ENCODE measurements at regions not wholly inside any gene's neighbourhood (a gene's known extent, or its start where the extent isn't known, plus 50 kb on each side); places are given as distances from the start of the nearest gene placed in this dataset.

DNA sequence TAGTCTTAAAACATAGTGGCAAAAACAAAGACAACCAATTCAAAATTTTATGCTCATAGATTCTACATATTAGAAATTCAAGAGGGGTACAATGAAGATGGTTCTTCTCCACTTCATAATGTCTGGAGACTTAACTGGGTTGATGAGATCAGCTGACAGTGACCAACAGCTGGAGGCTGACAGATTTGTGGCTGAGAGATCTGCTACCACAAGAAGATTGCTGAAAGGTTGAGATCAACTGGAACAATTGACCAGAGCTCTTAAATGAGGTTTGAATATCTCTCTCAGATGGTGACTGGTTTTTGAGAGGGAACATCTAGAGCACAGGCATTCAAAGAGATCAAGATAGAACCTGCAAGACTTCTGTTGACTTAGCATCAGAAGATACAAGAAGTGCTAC, 254.1 kb upstream of the ARPP21 start:
- Mint-ChIP-seq H3K27me3 (no peaks in the 10 kb centered on the region), H3K27ac (no peak overlapping the region), H3K9me3 (peaks cover 6% of the 10 kb centered on the region), H3K4me3 (no peak overlapping the region), H3K4me1 (no peaks in the 10 kb centered on the region), H3K36me3 (no peaks in the 10 kb centered on the region)
- CTCF ChIA-PET: no interaction called here
- DNase-seq: no peak

DNA sequence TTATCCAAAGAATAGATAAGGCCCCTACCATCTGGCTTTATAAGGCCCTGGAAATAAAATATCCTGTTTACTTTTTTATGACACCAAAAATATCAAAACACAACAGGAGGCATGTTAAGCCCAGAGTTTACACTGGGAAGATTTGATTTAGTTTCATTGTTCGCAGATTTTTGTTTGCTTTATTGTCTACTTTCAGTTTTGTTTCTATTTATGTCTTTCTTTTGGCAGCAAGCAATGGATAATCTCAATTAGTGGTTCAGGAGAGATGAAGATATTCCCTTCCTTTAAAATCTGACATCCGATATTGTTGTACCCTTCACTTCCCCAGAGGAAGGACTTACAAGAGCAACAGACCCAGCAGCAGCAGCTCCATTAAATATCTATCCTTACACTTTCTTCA, 249.4 kb upstream of the ARPP21 start:
- Mint-ChIP-seq H3K36me3 (no peaks in the 10 kb centered on the region), H3K27ac (no peak overlapping the region), H3K9me3 (peaks cover 21% of the 10 kb centered on the region), H3K4me1 (no peaks in the 10 kb centered on the region), H3K4me3 (no peak overlapping the region), H3K27me3 (no peaks in the 10 kb centered on the region)
- no peak for DNase-seq
- CTCF ChIA-PET: no interaction called here

DNA sequence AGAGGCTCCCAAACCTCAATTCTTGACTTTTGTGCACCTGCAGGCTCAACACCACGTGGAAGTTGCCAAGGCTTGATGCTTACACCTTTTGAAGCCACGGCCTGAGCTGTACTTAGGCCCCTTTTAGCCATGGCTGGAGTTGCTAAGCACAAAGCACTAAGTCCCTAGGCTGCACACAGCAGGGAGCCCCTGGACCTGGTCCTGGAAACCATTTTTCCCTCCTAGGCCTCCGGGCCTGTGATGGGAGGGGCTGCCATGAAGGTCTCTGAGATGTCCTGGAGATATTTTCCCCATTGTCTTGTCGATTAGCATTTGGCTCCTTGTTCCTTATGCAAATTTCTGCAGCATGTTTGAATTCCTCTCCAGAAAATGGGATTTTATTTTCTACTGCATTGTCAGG, 247.1 kb upstream of the ARPP21 start:
- CTCF ChIA-PET: no interaction called here
- DNase-seq: no peak
- Mint-ChIP-seq H3K4me3 (no peak overlapping the region), H3K36me3 (no peaks in the 10 kb centered on the region), H3K27me3 (no peaks in the 10 kb centered on the region), H3K27ac (no peak overlapping the region), H3K9me3 (peaks cover 21% of the 10 kb centered on the region), H3K4me1 (no peaks in the 10 kb centered on the region)

DNA sequence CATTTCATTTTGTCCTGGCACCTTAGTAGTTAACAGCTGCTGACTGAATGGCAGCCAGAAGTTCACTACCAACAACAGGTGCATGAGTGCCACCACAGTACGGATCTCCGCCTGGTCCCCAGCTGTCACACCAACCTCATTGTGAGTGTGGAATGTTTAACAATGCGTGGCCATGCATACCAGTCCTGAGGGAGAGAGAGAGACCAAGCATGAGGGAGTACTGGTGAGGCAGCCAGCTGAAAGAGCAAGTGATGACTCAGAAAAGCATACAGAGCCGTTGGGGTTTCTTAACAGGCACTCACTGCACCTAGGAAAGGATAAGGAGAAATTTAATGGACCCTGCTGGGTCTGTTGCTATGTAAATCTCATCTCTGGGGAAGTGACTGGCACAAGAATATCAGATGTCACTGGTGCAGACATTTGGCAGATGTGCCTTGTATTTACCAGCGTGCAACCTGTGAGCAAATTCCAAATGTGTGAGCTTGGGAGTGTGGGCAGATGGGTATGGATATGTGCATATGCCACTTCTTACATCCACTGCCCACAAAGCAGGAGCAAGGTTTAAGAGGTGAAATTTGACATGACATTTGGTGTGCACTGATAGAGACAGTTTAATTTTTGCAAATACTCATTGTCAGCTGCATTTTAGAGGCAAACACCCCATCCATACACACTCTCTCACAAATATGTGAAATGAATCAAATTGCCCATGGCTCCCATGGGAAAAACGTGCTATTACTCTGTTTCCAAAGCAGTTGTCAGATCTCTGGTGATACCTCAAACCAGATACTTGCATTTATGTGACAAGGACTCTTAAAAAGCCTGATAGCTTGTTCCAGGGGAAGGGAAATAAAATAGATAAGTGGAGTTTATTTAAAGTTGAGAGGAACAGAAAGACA, 245.2 kb upstream of the ARPP21 start:
- H3K4me1 Mint-ChIP-seq: no peaks in the 10 kb centered on the region

DNA sequence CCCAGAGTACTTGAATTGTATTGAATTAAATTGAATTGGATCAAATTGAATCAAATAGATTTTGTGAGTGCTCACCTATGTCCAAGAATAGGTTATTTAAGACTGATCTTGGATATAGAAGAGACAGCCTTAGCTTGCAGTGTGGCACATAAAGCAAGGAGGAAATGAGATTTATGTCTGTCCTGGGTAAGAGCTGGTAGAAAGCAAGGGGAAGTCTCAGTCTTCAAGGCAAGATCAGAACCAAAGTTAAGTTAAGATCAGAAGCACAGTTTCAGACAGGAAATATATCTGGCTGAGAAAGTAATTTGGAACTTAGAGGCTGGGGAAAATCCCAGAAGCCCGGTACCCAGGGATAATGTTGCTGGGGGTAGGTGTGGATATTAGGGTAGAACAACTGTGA, 244.4 kb upstream of the ARPP21 start:
- H3K27me3 Mint-ChIP-seq: no peaks in the 10 kb centered on the region
- H3K36me3 Mint-ChIP-seq: no peaks in the 10 kb centered on the region
- no peak overlapping the region for H3K4me3 Mint-ChIP-seq
- CTCF ChIA-PET: no interaction called here
- no peak for DNase-seq
- peaks cover 20% of the 10 kb centered on the region for H3K9me3 Mint-ChIP-seq
- no peak overlapping the region for H3K27ac Mint-ChIP-seq
- H3K4me1 Mint-ChIP-seq: no peaks in the 10 kb centered on the region

More for the DNA sequence above, 245.2 kb upstream of the ARPP21 start:
- Mint-ChIP-seq H3K27ac (no peak overlapping the region), H3K27me3 (no peaks in the 10 kb centered on the region), H3K36me3 (no peaks in the 10 kb centered on the region), H3K9me3 (peaks cover 21% of the 10 kb centered on the region), H3K4me3 (no peak overlapping the region)
- DNase-seq: no peak
- CTCF ChIA-PET: no interaction called here

DNA sequence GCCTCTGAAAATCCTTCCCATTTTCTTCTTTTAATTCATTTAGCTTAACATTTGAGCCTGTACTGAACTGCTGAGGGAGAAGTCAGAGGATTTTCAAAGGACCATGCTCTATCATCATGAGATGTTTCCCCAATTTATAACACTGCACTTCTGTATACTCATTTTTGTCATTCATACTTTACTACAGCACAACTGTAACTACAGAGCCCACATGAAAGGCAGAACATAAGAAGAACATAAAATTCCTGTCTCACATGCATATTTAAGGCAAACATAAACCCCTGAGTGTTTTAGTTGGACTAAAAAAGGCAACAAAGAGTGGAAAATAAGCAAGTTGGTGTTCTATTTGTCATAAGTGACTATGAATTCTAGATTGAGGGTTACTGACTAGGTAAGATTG, 237.7 kb upstream of the ARPP21 start:
- no peak overlapping the region for H3K4me3 Mint-ChIP-seq
- no peaks in the 10 kb centered on the region for H3K36me3 Mint-ChIP-seq
- no peaks in the 10 kb centered on the region for H3K9me3 Mint-ChIP-seq
- no peaks in the 10 kb centered on the region for H3K27me3 Mint-ChIP-seq
- DNase-seq: no peak
- H3K4me1 Mint-ChIP-seq: no peaks in the 10 kb centered on the region
- CTCF ChIA-PET: no interaction called here
- no peak overlapping the region for H3K27ac Mint-ChIP-seq

DNA sequence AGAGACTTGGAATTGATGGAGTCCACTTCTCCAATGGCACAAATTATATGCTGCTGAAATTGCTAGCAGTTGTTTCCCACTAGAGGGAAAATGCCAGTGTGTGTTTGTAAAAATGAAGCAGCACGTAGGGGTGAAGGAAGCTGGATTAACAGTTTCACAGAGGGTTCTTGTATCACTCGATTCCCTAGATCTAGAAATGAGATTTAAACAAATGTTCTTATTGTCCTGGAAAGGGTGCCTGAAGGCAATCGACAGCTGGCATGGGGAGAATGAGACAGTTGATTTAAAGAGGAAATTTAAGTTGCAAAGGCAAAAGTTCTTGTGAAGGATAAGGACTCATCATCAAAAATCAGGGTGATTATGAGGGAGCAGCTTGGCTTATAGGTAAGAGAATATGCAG, 234.8 kb upstream of the ARPP21 start:
- Mint-ChIP-seq H3K4me3 (no peak overlapping the region), H3K4me1 (no peaks in the 10 kb centered on the region), H3K27ac (no peak overlapping the region), H3K9me3 (no peaks in the 10 kb centered on the region), H3K36me3 (no peaks in the 10 kb centered on the region), H3K27me3 (no peaks in the 10 kb centered on the region)
- CTCF ChIA-PET: no interaction called here
- DNase-seq: no peak

DNA sequence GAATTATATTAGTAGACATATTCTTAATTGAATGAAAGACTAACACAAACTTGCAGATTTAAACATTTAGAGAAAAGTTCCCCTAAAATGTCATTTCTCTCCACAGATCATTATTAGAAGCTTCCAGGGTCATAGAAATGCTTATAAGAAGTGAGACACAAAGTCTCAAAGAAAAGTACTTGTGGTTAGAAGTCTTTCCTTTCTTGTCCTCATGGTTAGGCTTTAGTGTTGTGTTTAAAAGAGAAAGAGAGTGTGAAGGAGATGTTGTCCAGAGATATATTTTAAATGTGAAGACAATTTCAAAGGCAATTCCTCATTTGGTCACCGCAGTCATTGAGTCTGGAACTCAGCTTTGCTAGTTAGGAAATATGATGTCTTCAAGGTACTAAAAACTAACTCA, 230.4 kb upstream of the ARPP21 start:
- H3K36me3 Mint-ChIP-seq: no peaks in the 10 kb centered on the region
- no peaks in the 10 kb centered on the region for H3K9me3 Mint-ChIP-seq
- CTCF ChIA-PET: no interaction called here

DNA sequence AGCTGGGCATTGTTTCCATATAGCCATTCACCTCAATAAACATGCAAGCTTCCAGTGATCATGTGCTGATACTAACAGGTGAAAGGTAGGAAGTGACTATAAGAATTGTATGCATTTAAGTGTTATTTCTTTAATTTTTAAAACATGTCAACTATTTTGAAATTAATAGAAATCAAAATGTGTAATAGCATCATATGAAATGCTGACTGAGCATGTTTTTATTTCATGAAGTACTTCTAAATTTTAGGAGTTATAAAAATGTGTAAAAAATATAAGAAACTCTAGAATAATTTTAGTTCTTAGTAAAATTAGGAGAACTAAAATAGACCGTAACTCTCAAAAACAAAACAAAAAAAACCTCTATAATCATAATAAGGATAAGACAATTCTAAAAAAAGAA, 229.3 kb upstream of the ARPP21 start:
- no peaks in the 10 kb centered on the region for H3K4me1 Mint-ChIP-seq
- H3K9me3 Mint-ChIP-seq: no peaks in the 10 kb centered on the region
- H3K27ac Mint-ChIP-seq: no peak overlapping the region
- DNase-seq: no peak
- H3K36me3 Mint-ChIP-seq: no peaks in the 10 kb centered on the region
- CTCF ChIA-PET: no interaction called here
- H3K4me3 Mint-ChIP-seq: no peak overlapping the region
- H3K27me3 Mint-ChIP-seq: no peaks in the 10 kb centered on the region

More for the DNA sequence above, 230.4 kb upstream of the ARPP21 start:
- H3K4me1 Mint-ChIP-seq: no peaks in the 10 kb centered on the region
- DNase-seq: no peak
- H3K4me3 Mint-ChIP-seq: no peak overlapping the region
- no peak overlapping the region for H3K27ac Mint-ChIP-seq
- no peaks in the 10 kb centered on the region for H3K27me3 Mint-ChIP-seq

DNA sequence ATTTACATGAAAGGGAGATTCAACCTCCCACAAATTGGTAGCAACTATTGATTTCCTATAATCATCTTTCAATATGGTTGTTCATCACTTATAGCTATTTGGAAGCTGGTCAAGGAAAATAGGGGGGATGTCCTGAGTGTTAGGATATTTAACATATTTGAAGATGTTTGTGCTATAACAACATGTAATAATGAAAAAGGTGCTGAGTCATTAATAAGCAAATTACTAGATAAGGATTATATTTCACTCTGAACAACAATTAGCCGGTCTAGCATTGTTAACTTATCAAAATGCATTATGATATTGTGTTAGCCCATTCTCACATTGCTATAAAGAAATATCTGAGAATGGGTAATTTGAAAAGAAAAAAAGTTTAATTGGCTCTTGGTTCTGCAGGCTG, 225.8 kb upstream of the ARPP21 start:
- no peaks in the 10 kb centered on the region for H3K27me3 Mint-ChIP-seq
- H3K27ac Mint-ChIP-seq: no peak overlapping the region
- CTCF ChIA-PET: no interaction called here
- no peaks in the 10 kb centered on the region for H3K4me1 Mint-ChIP-seq
- no peak for DNase-seq
- H3K9me3 Mint-ChIP-seq: peaks cover 4% of the 10 kb centered on the region
- no peak overlapping the region for H3K4me3 Mint-ChIP-seq
- H3K36me3 Mint-ChIP-seq: no peaks in the 10 kb centered on the region

DNA sequence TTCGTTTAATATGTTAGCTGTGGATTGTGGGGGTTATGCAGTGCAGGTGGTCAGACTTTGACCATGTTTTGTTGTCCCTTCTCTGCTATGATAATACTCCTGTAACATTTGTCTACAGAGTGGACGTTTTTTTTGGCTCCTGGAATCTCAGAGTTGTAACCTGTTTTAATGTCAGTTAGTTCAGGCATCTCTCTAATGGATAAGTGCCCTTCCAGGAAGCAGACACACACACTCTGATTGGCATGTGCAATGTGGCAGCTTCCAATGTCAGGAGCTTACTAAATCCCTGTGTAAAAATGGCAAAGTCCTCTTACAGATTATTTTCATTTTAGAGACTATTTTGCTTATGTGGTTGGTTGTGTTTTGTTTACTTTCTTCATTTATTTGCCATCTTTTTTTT, 222.2 kb upstream of the ARPP21 start:
- no peaks in the 10 kb centered on the region for H3K36me3 Mint-ChIP-seq
- no peak overlapping the region for H3K27ac Mint-ChIP-seq
- no peak overlapping the region for H3K4me3 Mint-ChIP-seq

DNA sequence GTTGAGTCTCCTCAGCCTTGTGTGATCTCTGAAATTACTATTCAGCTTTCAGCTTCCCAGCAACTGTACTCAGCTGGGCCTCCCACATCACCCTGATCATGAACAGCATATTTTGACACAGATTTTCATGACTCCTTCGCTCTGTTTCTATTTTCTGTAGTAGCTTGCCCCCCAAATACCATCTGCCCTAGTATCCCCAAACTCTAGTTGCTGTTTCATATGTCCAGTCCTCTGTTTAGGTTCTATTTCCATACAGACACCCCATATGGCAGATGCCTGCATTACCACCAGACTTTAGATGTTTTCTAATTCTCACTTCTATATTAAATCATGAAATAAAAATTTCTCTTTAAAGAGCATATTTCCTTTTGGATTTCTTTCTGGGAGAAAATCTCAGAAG, 217.2 kb upstream of the ARPP21 start:
- no peaks in the 10 kb centered on the region for H3K4me1 Mint-ChIP-seq
- no peaks in the 10 kb centered on the region for H3K36me3 Mint-ChIP-seq
- no peak for DNase-seq
- peaks cover 2% of the 10 kb centered on the region for H3K9me3 Mint-ChIP-seq
- CTCF ChIA-PET: no interaction called here
- no peaks in the 10 kb centered on the region for H3K27me3 Mint-ChIP-seq
- H3K27ac Mint-ChIP-seq: no peak overlapping the region
- no peak overlapping the region for H3K4me3 Mint-ChIP-seq

More for the DNA sequence above, 222.2 kb upstream of the ARPP21 start:
- H3K27me3 Mint-ChIP-seq: no peaks in the 10 kb centered on the region
- no peak for DNase-seq
- CTCF ChIA-PET: no interaction called here
- no peaks in the 10 kb centered on the region for H3K4me1 Mint-ChIP-seq
- peaks cover 4% of the 10 kb centered on the region for H3K9me3 Mint-ChIP-seq

DNA sequence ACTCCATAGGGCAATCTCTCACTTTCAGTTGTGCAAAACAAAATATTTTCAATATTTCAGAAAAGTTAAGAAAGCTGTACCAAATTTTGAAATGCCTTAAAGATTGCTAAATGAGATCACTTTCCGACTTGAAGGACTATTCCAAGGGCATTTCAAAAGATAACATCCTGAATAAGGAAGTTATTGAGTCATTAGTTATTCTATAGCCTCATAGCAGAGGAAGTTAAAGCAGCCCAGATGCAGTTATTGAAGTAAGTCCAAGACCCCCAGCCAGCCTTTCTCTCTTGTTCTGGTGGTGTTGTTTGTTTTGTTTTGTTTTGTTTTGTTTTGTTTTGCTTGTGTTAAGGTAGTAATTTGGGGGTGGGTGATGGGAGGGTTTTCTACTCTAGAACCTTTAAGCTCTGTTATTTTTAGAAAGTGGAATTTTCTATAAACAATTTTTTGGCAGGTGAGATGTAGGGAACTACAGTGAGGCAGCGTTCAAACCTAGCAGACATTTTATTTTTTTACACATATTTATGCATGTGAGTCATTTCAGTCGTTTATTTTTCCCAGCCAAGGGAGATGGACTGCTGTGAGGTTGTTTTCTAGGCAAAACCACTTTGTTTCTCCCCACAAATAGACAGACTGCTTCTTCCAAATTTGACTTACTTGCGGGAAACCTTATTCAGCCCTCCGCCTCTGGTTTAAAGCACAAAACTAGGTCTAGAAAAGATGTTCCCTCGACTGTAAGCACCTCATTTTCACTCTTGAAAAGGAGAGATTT, 216.3 kb upstream of the ARPP21 start:
- no peak overlapping the region for H3K4me3 Mint-ChIP-seq
- no peaks in the 10 kb centered on the region for H3K9me3 Mint-ChIP-seq
- CTCF ChIA-PET: no interaction called here
- H3K36me3 Mint-ChIP-seq: no peaks in the 10 kb centered on the region
- H3K27me3 Mint-ChIP-seq: no peaks in the 10 kb centered on the region
- H3K27ac Mint-ChIP-seq: no peak overlapping the region
- H3K4me1 Mint-ChIP-seq: no peaks in the 10 kb centered on the region
- no peak for DNase-seq

DNA sequence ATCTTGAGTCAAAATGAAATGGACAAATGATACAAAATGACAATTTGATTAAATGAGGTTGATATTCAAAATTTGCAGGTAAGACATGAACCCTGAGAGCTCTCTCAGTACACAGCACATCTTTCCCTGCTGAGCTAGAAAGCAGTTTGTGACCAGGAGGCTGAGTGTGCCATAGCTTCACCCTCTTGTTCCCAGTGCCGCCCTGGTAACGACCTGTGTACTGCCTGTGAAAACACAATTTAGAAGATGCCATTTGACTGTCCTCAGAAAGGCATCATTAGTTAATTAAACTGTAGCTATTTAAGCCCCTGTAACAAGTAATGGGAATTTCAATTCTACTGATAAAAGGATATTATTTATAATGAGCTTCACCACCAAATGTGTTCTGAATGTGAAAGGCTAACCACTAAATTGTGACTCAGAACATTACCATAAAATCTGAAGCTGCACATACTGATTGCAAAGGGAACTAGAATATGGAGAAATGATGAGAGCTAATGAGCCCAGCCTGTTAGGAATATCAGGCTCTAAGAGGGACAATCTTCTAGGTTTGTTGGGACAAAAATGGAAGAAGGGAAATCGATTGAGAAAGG, 212.9 kb upstream of the ARPP21 start:
- H3K4me3 Mint-ChIP-seq: no peak overlapping the region
- H3K9me3 Mint-ChIP-seq: no peaks in the 10 kb centered on the region
- H3K4me1 Mint-ChIP-seq: no peaks in the 10 kb centered on the region
- no peaks in the 10 kb centered on the region for H3K36me3 Mint-ChIP-seq
- H3K27me3 Mint-ChIP-seq: no peaks in the 10 kb centered on the region
- CTCF ChIA-PET: no interaction called here
- H3K27ac Mint-ChIP-seq: no peak overlapping the region
- DNase-seq: no peak

DNA sequence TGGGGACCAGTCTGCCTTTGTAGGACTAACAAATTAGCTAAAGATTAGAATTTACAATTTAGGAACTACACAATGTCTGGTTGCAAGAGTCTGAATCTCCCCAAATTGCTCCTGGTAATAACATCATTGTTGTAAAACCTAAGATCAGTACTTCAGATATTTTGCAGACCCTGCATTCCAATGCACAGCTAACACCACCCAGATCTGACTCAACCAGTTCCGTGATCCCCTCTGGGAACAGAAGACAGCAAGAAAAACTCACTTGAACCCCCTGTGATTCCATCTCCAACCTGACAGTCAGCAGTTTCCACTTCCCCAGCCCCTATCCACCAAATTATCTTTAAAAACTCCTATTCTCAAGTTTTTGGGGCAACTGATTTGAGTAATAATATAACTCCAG, 201.9 kb upstream of the ARPP21 start:
- Mint-ChIP-seq H3K9me3 (no peaks in the 10 kb centered on the region), H3K4me1 (no peaks in the 10 kb centered on the region), H3K27me3 (no peaks in the 10 kb centered on the region), H3K27ac (no peak overlapping the region), H3K4me3 (no peak overlapping the region), H3K36me3 (no peaks in the 10 kb centered on the region)
- CTCF ChIA-PET: interaction anchor here (0.6 kb wide), 1 partner anchor 145 kb away, joined by 3 read pairs; no protein-coding TSS in a partner anchor
- no peak for DNase-seq
